NCI-H1092 treated with DMSO at 0.1 percent for 48 hours (cell line): ENCODE measurements at regions not wholly inside any gene's neighbourhood (a gene's known extent, or its start where the extent isn't known, plus 50 kb on each side); places are given as distances from the start of the nearest gene placed in this dataset.
A peak's percentile ranks its signal among the peaks of the same experiment; 100 is the strongest.

Source experiments
- DNase-seq: peaks from one replicate; lab custom pipeline; 2025; lab: John Stamatoyannopoulos, UW

GRCh38 chr2:14188446-14188845 lies 444.1 kb upstream of the LRATD1 start:
- no peak for DNase-seq

GRCh38 chr2:14189929-14190328 lies 442.6 kb upstream of the LRATD1 start:
- DNase-seq, result no peak

GRCh38 chr2:14194233-14194632 lies 438.3 kb upstream of the LRATD1 start:
- peak; percentile 34 for DNase-seq

- DNase-seq, result no peak
These were observed 435.2 kb upstream of the LRATD1 start for GRCh38 chr2:14197293-14197692.

- no peak for DNase-seq
These were observed 433.5 kb upstream of the LRATD1 start for GRCh38 chr2:14199040-14199439.

- no peak for DNase-seq
These were observed 413.2 kb upstream of the LRATD1 start for GRCh38 chr2:14219306-14219705.

- DNase-seq, result no peak
These were observed 412.4 kb upstream of the LRATD1 start for GRCh38 chr2:14220101-14220500.

- no peak for DNase-seq
These were observed 411.1 kb upstream of the LRATD1 start for GRCh38 chr2:14221466-14221865.

- no peak for DNase-seq
These were observed 408.9 kb upstream of the LRATD1 start for GRCh38 chr2:14223576-14223975.

GRCh38 chr2:14231391-14231898 lies 401.1 kb upstream of the LRATD1 start:
- no peak for DNase-seq

GRCh38 chr2:14232217-14232616 lies 400.3 kb upstream of the LRATD1 start:
- DNase-seq, result no peak

- DNase-seq, result no peak
These were observed 397.6 kb upstream of the LRATD1 start for GRCh38 chr2:14234911-14235310.

GRCh38 chr2:14235667-14236066 lies 396.9 kb upstream of the LRATD1 start:
- DNase-seq, result no peak

GRCh38 chr2:14237902-14238301 lies 394.6 kb upstream of the LRATD1 start:
- DNase-seq, result no peak

GRCh38 chr2:14239605-14240004 lies 392.9 kb upstream of the LRATD1 start:
- no peak for DNase-seq

- DNase-seq, result no peak
These were observed 391.6 kb upstream of the LRATD1 start for GRCh38 chr2:14240868-14241267.

- DNase-seq, result no peak
These were observed 386.6 kb upstream of the LRATD1 start for GRCh38 chr2:14245901-14246300.

GRCh38 chr2:14255135-14255820 lies 377.2 kb upstream of the LRATD1 start:
- DNase-seq, result no peak

GRCh38 chr2:14256890-14257289 lies 375.6 kb upstream of the LRATD1 start:
- no peak for DNase-seq

GRCh38 chr2:14257801-14258507 lies 374.6 kb upstream of the LRATD1 start:
- DNase-seq, result no peak

- no peak for DNase-seq
These were observed 370.7 kb upstream of the LRATD1 start for GRCh38 chr2:14261771-14262170.

GRCh38 chr2:14263053-14263452 lies 369.5 kb upstream of the LRATD1 start:
- no peak for DNase-seq

- no peak for DNase-seq
These were observed 362.4 kb upstream of the LRATD1 start for GRCh38 chr2:14270036-14270582.
